SK-N-SH treated with all-trans-retinoic acid at 6 μM for 48 hours (cell line): ENCODE measurements at regions not wholly inside any gene's neighbourhood (a gene's known extent, or its start where the extent isn't known, plus 50 kb on each side); places are given as distances from the start of the nearest gene placed in this dataset.

Experiments
- POU6F1 ChIP-seq: fragments of 250-450 bp; sonication (Bioruptor Pico); IDR thresholded peaks from 2 replicates; pipeline ENCODE4 v1.8.0; 2021; ENCODE audit warnings: low read depth, mild to moderate bottlenecking, moderate library complexity, borderline replicate concordance
- RARB ChIP-seq: fragments of 250-450 bp; sonication (Bioruptor Pico); IDR thresholded peaks from 2 replicates; pipeline ENCODE4 v1.8.0; 2021; ENCODE audit warnings: mild to moderate bottlenecking, moderate library complexity
- TSHZ2 ChIP-seq: fragments of 250-450 bp; sonication (Bioruptor Pico); IDR thresholded peaks from 2 replicates; pipeline ENCODE4 v1.5.0; 2020; ENCODE audit warnings: mild to moderate bottlenecking, moderate library complexity

DNA sequence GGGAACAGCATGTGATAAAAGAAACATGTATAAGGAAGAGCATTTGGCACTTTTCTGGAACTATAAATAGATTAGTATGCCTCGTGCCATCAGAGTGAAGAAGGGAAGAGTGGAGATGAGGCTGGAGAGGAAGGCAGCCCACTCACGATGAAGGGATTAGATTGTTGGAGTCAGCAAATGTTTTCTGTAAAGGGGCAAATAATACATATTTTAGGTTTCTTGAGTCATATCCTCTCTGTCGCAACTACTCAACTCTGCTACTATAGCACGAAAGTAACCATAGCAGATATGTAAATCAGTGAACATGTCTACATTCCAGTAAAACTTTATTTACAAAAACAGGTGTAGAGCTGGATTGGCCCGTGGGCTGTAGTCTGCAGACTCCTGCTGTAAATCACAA, 147.8 kb downstream of the TENT5C start:
- TF ChIP-seq POU6F1 (CRISPR knock-in tag): no peak
- no peak for TF ChIP-seq RARB (CRISPR knock-in tag)
- TF ChIP-seq TSHZ2 (CRISPR knock-in tag): no peak
